Mononuclear cell (primary cell): ENCODE measurements at regions not wholly inside any gene's neighbourhood (a gene's known extent, or its start where the extent isn't known, plus 50 kb on each side); places are given as distances from the start of the nearest gene placed in this dataset.

ENCODE experiments used
- H3K27me3 ChIP-seq: 2 replicates; pipeline ENCODE4 v1.6.0; 2011; ENCODE audit warnings: low read length, control low read depth; ENCODE audit not compliant: insufficient read depth
- H3K4me1 ChIP-seq: 2 replicates; pipeline ENCODE4 v1.5.1; 2011; ENCODE audit warnings: mild to moderate bottlenecking, low read length, control low read depth; ENCODE audit not compliant: insufficient read depth
- H3K4me3 ChIP-seq: 2 replicates; pipeline ENCODE4 v1.5.1; 2011; ENCODE audit warnings: mild to moderate bottlenecking, low read length, moderate library complexity
- H3K9me3 ChIP-seq: 2 replicates; pipeline ENCODE4 v1.5.1; 2011; ENCODE audit warnings: low read depth, mild to moderate bottlenecking, control low read depth, low read length

DNA sequence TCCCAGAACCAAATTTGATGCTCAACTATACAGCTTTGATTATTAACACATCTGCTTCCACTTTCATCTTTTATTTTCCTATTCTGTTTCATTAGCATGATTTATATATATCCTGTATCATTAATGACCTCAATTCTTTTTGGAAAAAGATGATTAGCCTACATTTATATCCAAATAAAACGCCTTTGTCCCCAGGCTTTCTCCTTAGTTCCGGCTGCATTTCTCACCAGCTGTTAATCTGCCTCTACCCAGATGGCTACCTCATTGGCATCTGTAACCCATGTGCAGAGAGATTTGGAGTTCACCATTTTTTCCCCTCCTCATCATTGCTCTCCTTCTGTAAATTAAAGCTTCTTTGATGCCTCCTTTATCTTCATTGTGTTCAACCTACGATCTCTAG, 336.8 kb upstream of the RGS6 start:
- H3K4me3 ChIP-seq, result no peak overlapping the region
- no peaks in the 10 kb centered on the region for H3K27me3 ChIP-seq
- peaks cover 23% of the 10 kb centered on the region for H3K4me1 ChIP-seq
- H3K9me3 ChIP-seq, result peaks cover 5% of the 10 kb centered on the region

- Histone ChIP-seq H3K4me1 (peaks cover 16% of the 10 kb centered on the region), H3K4me3 (no peak overlapping the region), H3K9me3 (peaks cover 6% of the 10 kb centered on the region), H3K27me3 (no peaks in the 10 kb centered on the region)
Observed at GRCh38 chr14:71597287-71597920, 334.8 kb upstream of the RGS6 start.

DNA sequence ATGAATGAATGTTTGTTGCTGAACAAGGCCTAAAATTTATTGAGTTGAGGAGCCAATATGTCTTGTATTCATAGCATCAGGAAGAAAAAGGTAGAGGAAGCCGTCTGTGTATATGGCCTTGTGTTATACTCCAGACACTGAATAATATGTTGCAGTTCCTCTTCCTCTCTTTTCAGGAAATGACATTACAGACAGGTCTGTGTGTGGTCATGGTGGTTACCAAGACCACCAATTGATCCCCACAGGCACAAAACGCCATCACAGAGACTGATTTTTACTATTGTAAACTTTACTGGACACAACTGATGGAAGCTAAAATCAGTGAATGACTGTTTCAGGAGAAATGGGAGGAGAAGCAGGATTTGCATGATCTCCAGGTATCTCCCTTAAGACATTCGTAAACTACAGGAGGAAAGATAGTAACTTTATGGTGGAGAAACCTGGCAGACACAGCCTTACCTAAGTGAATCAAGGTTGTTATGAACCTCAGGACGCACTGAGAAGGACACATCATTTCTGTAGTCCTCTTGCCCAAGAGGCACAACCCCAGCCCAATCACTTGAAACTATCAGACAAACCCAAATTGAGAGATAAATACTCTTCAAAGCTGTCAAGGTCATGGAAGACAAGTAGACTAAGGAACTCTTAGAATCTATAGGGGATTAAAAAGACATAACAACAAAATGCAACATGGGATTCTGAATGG, 334.1 kb upstream of the RGS6 start:
- Histone ChIP-seq H3K4me3 (no peak overlapping the region), H3K4me1 (peaks cover 14% of the 10 kb centered on the region), H3K9me3 (peaks cover 6% of the 10 kb centered on the region), H3K27me3 (no peaks in the 10 kb centered on the region)

- Histone ChIP-seq H3K4me3 (no peak overlapping the region), H3K27me3 (no peaks in the 10 kb centered on the region), H3K4me1 (peaks cover 14% of the 10 kb centered on the region), H3K9me3 (peaks cover 6% of the 10 kb centered on the region)
Observed at GRCh38 chr14:71600309-71600708, 331.9 kb upstream of the RGS6 start.

- no peaks in the 10 kb centered on the region for H3K27me3 ChIP-seq
- peaks cover 21% of the 10 kb centered on the region for H3K4me1 ChIP-seq
- H3K9me3 ChIP-seq, result peaks cover 6% of the 10 kb centered on the region
- H3K4me3 ChIP-seq, result no peak overlapping the region
Observed at GRCh38 chr14:71602524-71602923, 329.7 kb upstream of the RGS6 start.

- Histone ChIP-seq H3K4me3 (no peak overlapping the region), H3K27me3 (no peaks in the 10 kb centered on the region), H3K9me3 (peaks cover 6% of the 10 kb centered on the region), H3K4me1 (peaks cover 10% of the 10 kb centered on the region)
Observed at GRCh38 chr14:71604231-71604630, 328.0 kb upstream of the RGS6 start.

GRCh38 chr14:71606064-71606463, 326.2 kb upstream of the RGS6 start:
- no peak overlapping the region for H3K4me3 ChIP-seq
- no peaks in the 10 kb centered on the region for H3K9me3 ChIP-seq
- peaks cover 10% of the 10 kb centered on the region for H3K4me1 ChIP-seq
- no peaks in the 10 kb centered on the region for H3K27me3 ChIP-seq

- no peak overlapping the region for H3K4me3 ChIP-seq
- H3K4me1 ChIP-seq, result peaks cover 10% of the 10 kb centered on the region
- no peaks in the 10 kb centered on the region for H3K9me3 ChIP-seq
- no peaks in the 10 kb centered on the region for H3K27me3 ChIP-seq
Observed at GRCh38 chr14:71606575-71606974, 325.7 kb upstream of the RGS6 start.

- Histone ChIP-seq H3K9me3 (no peaks in the 10 kb centered on the region), H3K27me3 (no peaks in the 10 kb centered on the region), H3K4me3 (no peak overlapping the region), H3K4me1 (peaks cover 10% of the 10 kb centered on the region)
Observed at GRCh38 chr14:71607056-71607455, 325.2 kb upstream of the RGS6 start.

GRCh38 chr14:71610149-71610548, 322.1 kb upstream of the RGS6 start:
- H3K4me3 ChIP-seq, result no peak overlapping the region
- H3K4me1 ChIP-seq, result peaks cover 10% of the 10 kb centered on the region
- no peaks in the 10 kb centered on the region for H3K27me3 ChIP-seq
- no peaks in the 10 kb centered on the region for H3K9me3 ChIP-seq

DNA sequence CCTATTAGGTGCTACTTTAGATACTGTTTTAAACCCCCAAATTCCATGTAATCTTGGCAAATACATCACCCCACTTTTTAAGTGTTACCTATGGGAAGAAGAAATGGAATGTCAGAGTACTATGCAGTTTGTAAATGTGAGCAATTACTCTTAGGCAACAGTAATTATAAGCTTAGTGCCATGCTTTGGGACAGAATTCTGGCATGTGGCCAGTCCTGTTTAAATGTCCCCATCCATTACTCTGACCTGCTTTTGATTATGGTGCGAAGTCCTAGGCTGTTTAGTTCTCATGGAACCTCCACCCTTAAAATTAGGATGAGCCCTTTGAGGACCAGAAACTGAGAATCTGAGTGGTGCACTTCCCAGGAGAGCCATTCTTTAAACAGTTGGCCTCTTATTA, 321.4 kb upstream of the RGS6 start:
- Histone ChIP-seq H3K4me1 (peaks cover 8% of the 10 kb centered on the region), H3K4me3 (no peak overlapping the region), H3K27me3 (no peaks in the 10 kb centered on the region), H3K9me3 (no peaks in the 10 kb centered on the region)

- H3K27me3 ChIP-seq, result no peaks in the 10 kb centered on the region
- H3K9me3 ChIP-seq, result no peaks in the 10 kb centered on the region
- no peak overlapping the region for H3K4me3 ChIP-seq
- no peaks in the 10 kb centered on the region for H3K4me1 ChIP-seq
Observed at GRCh38 chr14:71613168-71613567, 319.1 kb upstream of the RGS6 start.

- Histone ChIP-seq H3K4me1 (no peaks in the 10 kb centered on the region), H3K4me3 (no peak overlapping the region), H3K27me3 (no peaks in the 10 kb centered on the region), H3K9me3 (no peaks in the 10 kb centered on the region)
Observed at GRCh38 chr14:71616013-71616412, 316.2 kb upstream of the RGS6 start.

GRCh38 chr14:71618047-71618446, 314.2 kb upstream of the RGS6 start:
- H3K4me1 ChIP-seq, result no peaks in the 10 kb centered on the region
- H3K9me3 ChIP-seq, result no peaks in the 10 kb centered on the region
- no peak overlapping the region for H3K4me3 ChIP-seq
- H3K27me3 ChIP-seq, result no peaks in the 10 kb centered on the region

DNA sequence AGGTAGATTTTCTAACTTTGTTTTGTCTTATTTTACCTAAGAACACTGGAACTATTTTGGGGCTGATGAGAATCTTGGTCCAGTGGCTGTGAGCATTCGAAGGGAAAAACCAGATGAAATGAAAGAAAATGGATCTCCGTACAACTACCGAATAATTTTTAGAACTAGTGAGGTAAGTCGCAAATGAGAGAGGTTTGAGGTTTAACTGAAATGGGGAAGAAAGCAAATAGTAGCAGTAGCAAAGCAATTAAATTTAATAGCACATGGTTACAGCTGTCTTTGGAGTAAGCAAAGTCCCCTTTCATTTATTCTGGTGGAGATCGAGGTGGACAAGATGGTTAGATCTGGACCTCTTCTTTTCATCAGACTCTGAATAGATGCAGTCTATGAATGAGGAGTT, 313.5 kb upstream of the RGS6 start:
- Histone ChIP-seq H3K4me1 (no peaks in the 10 kb centered on the region), H3K27me3 (no peaks in the 10 kb centered on the region), H3K9me3 (no peaks in the 10 kb centered on the region), H3K4me3 (no peak overlapping the region)

DNA sequence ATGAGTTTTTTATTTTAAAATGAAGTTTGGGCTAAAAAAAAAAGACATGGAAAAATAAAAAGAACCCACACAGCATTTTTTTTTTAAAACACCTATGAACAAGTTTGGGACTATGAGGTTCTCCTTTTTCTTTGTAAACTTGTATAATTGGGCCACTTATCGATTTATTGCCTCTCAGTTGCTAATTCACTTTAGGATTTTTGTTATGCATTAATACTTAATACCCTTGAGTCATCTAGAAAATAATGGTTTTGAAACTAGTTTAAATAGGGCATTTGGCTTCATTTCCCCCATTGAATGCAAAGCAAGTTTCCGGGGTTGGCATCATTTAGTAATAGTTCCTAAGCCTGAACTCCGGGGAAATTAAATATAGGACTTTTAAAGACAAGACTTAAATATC, 312.8 kb upstream of the RGS6 start:
- no peak overlapping the region for H3K4me3 ChIP-seq
- H3K4me1 ChIP-seq, result no peaks in the 10 kb centered on the region
- H3K9me3 ChIP-seq, result no peaks in the 10 kb centered on the region
- H3K27me3 ChIP-seq, result no peaks in the 10 kb centered on the region
